ENCODE measurements at regions not wholly inside any gene's neighbourhood (a gene's known extent, or its start where the extent isn't known, plus 50 kb on each side); places are given as distances from the start of the nearest gene placed in this dataset.

DNA sequence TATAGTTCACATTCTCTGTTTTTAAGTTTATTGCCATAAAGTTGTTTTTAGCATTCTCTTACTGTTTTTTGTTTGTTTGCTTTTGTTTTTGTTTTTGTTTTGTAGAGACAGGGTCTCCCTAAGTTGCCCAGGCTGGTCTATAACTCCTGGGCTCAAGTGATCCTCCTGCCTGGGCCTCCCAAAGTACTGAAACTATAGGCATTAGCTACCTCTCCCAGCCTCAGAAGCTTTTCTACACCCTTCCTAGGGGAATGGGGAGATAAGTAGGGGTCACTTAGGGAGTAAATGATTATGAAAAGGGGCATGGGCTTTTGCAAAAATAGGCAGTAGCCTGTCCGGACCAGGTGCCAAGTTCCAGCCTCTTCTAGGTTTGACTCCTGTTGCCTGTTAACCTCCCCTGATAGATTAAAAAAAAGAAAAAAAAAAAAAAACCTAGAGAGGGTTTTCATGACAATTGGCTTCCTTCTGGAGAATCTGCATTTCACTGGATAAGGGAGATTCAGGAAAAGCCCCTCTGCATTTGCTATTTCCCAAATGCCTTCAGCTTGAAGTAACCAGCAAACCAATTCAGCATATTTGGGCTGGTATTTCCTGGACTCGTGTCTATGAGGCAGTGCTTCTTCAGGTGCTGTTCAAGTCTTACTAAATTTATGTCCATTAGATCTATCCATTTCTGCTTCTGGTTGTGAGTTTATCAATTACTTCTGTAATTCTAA, 216.8 kb downstream of the TM9SF2 start:
- Mint-ChIP-seq H3K4me1 (ENCODE audit: low read depth) (peaks cover 9% of the 10 kb centered on the region), H3K27me3 (ENCODE audit: low read depth) (no peaks in the 10 kb centered on the region), H3K9me3 (ENCODE audit: low read depth) (no peaks in the 10 kb centered on the region), H3K4me3 (ENCODE audit: unreplicated experiment) (no peak overlapping the region), H3K27ac (ENCODE audit: unreplicated experiment) (no peak overlapping the region), H3K36me3 (ENCODE audit: low read depth) (peaks cover 2% of the 10 kb centered on the region)
- TF ChIP-seq CTCF (IDR thresholded peaks at IDR 0.05): no peak
- no peak for DNase-seq (ENCODE audit: low spot score)

DNA sequence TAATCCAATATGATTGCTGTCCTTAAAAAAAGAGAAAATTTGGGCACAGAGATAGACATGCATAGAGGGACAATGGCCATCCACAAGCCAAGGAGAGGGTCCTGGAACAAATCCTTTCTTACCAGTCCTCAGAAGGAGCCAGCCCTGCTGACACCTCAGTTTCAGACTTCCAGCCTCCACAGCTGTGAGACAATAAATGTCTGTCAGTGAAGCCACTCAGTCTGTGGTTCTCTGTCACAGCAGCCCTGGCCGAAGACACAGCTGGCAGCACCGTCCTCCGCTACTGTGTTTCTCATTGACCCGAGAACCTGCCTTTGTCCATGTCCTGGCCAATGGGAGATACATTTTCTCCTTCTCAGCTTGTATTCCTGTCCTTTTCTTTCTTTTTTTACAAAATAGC, 207.9 kb downstream of the TM9SF2 start:
- no peak for DNase-seq (ENCODE audit: low spot score)
- TF ChIP-seq CTCF (IDR thresholded peaks at IDR 0.05): no peak
- no peaks in the 10 kb centered on the region for H3K9me3 Mint-ChIP-seq (ENCODE audit: low read depth)
- H3K27me3 Mint-ChIP-seq (ENCODE audit: low read depth): no peaks in the 10 kb centered on the region
- H3K4me3 Mint-ChIP-seq (ENCODE audit: unreplicated experiment): no peak overlapping the region
- H3K27ac Mint-ChIP-seq (ENCODE audit: unreplicated experiment): no peak overlapping the region
- no peaks in the 10 kb centered on the region for H3K36me3 Mint-ChIP-seq (ENCODE audit: low read depth)
- H3K4me1 Mint-ChIP-seq (ENCODE audit: low read depth): no peaks in the 10 kb centered on the region

DNA sequence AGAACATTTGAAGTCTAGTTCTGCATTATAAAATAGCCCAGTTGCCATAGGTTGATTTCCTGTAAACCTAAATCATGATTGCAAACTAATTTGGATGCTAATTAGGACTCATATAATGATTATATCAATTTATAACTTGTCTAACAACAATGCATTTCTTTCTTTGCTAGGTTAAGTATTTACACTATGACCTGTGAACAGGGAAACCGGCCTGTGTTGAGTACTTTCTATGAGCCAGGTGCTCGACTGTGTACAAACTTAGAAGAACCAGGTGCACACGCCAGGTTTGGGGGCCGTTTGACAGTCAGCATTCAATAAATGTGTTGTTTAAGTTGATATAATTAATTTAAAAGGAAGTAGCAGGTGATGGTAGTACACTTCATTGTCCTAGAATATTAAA, 203.1 kb downstream of the TM9SF2 start:
- TF ChIP-seq CTCF (IDR thresholded peaks at IDR 0.05): no peak

GRCh38 chr13:99703908-99704307, 202.6 kb downstream of the TM9SF2 start:
- Mint-ChIP-seq H3K27me3 (ENCODE audit: low read depth) (no peaks in the 10 kb centered on the region), H3K4me3 (ENCODE audit: unreplicated experiment) (no peak overlapping the region), H3K4me1 (ENCODE audit: low read depth) (no peaks in the 10 kb centered on the region), H3K9me3 (ENCODE audit: low read depth) (no peaks in the 10 kb centered on the region), H3K36me3 (ENCODE audit: low read depth) (no peaks in the 10 kb centered on the region), H3K27ac (ENCODE audit: unreplicated experiment) (no peak overlapping the region)
- DNase-seq (ENCODE audit: low spot score): no peak
- TF ChIP-seq CTCF (IDR thresholded peaks at IDR 0.05): no peak

More for the DNA sequence above, 203.1 kb downstream of the TM9SF2 start:
- DNase-seq (ENCODE audit: low spot score): no peak
- H3K27ac Mint-ChIP-seq (ENCODE audit: unreplicated experiment): no peak overlapping the region
- no peak overlapping the region for H3K4me3 Mint-ChIP-seq (ENCODE audit: unreplicated experiment)
- H3K4me1 Mint-ChIP-seq (ENCODE audit: low read depth): no peaks in the 10 kb centered on the region
- no peaks in the 10 kb centered on the region for H3K9me3 Mint-ChIP-seq (ENCODE audit: low read depth)
- no peaks in the 10 kb centered on the region for H3K27me3 Mint-ChIP-seq (ENCODE audit: low read depth)
- H3K36me3 Mint-ChIP-seq (ENCODE audit: low read depth): no peaks in the 10 kb centered on the region

DNA sequence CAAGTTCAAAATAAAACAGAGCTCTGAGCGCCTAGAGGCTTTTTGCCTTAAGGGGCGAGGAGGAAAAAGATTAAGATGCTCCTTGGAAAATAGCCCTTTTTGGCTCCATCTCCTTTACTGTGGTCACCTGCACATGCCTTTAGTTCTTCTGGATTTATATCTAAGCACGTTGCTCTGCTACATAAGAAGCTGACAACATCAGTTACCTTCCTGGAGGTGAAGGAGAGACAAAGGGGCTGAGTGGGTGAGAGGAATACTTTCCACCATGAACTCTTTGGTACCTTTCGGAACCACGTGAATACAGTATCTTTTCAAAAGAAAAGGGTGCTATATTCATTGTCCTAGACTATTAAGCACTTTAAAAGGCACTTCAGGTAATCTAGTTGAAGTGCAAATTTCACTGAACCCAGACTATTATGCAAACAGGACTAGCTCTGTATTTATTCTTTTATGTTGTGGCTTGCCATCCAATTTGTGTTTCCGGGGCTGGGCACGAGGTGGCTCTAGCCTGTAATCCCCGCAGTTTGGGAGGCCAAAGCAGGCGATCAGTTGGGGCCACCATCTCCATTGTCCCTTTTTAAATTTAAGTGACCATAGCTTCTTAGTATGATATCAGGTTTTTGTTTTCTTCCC, 201.5 kb downstream of the TM9SF2 start:
- Mint-ChIP-seq H3K36me3 (ENCODE audit: low read depth) (no peaks in the 10 kb centered on the region), H3K27ac (ENCODE audit: unreplicated experiment) (no peak overlapping the region), H3K4me1 (ENCODE audit: low read depth) (no peaks in the 10 kb centered on the region), H3K9me3 (ENCODE audit: low read depth) (no peaks in the 10 kb centered on the region), H3K4me3 (ENCODE audit: unreplicated experiment) (no peak overlapping the region), H3K27me3 (ENCODE audit: low read depth) (no peaks in the 10 kb centered on the region)
- no peak for TF ChIP-seq CTCF (IDR thresholded peaks at IDR 0.05)
- no peak for DNase-seq (ENCODE audit: low spot score)
